ENCODE measurements at regions not wholly inside any gene's neighbourhood (a gene's known extent, or its start where the extent isn't known, plus 50 kb on each side); places are given as distances from the start of the nearest gene placed in this dataset.

DNA sequence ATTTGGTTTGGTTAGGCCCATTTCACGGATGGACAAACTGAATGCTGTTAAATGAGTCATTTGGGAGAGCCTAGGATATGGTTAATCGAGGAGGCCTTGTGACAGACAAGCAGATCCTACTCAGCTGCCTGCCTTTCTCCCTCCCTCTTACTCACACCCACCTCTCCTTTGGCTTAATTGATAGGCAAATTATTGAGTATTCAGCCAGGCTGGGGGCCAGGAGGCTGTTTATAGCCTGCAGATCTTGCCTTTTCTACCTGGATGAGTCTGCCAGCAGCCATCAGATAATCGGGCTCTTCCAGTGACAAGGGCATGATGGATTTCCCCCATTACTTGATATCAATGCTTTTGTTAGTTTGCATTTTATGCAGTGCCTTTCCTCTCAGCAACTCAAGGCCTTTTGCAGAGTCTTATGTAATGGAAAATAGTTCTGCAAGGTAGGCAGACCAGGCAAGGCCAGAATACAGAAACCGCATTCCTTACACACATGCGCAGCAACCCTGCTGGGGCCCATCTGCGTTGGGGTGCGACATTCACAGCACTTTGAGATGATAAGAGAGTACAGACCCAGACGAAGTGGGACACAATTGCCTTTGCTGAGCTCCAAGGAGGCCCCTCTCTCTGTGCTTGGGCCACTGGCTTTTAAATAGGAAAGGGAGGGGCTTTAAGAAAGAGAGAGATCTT is 96.2 kb upstream of the ATP6AP2 start:
- DNase-seq = no peak

DNA sequence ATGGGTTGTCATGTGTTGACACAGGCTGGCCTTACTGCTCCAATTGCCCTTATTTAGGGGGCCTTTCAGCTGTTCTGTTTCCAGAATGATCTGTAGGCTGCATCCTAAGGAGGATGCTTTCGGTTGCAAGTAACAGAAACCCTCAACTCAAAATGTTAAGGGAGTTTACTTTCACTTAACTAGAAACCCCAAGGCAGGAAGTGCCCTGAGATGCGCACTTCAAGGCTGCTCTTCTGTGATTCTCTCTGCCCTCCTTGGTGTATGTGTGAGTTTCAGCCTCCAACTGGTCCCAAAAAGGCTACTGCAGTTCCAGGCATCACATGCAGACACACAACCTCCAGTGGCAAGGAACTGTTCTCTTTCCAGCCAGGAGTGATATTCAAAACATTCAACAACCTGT is 97.3 kb upstream of the ATP6AP2 start:
- DNase-seq = no peak

DNA sequence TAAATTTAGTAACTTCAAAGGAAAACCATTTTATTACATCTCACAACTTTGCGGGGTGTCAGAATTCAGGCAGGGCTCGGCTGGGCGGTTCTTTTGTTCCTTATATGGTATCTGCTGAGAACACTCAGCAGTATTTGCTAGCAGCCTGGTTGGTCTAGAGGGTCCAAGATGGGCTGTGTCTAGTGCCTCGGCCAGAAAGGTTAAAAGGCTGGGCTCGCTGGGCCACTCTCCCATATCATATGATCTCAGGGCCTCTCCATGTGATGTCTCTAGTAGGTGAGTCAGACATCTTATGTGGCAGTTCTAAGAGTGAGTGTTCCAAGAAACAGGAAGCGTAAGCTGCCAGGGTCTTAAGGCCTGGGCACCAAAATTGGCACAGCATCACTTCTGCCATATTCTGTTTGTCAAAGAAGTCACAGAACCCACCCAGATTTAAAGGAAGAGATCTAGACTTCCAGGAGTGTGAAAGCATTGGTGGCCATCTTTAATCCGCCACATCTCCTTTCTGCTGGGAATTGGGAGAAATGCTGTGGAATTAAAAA is 100.9 kb upstream of the ATP6AP2 start:
- no peak for DNase-seq

DNA sequence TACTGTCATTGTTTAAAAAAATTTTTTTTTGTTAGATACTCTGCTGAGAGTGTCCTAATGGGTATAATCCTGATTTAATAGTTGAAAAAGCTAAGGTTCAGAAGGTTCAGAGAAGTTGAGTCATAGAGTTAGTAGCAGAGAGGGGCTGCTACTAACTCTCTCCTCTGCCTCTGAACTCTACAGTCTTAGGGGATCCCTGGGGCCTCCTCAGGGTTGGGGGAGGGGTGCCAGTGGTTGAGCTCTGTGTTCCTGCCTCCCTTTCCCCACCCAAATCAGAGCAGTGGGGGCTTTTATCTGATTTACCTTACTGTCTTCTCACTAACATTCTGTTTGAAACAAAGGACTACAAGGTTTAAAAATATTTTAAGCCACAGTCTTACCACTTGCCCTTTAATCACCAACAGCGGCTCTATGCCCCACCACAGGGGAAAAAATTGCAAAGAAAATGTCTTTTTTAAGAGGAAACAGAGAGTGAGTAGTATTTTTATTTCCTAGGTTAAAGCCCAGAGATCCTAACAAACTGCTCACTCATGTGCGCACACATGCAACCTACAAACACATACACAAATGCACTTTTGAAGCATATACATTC is 102.2 kb upstream of the ATP6AP2 start:
- DNase-seq = no peak

DNA sequence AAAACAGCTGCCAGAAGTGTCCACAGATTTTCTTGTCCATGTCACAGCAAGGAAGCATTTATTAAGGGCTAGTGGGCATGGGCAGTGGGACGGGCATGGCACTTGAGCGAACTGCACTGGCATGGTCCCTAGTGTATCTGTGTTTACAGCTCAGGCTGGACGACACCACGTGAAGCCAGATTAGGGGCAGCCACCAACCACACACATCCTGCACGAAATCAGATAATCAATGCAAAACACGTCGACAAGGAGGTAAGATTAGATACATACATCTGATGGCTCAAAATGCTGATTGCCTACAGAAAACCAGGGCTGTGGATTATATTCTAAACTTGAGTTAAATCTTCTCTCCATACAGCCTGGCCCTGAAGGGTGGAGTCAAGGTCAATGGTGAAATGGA is 103.8 kb upstream of the ATP6AP2 start:
- DNase-seq = no peak

DNA sequence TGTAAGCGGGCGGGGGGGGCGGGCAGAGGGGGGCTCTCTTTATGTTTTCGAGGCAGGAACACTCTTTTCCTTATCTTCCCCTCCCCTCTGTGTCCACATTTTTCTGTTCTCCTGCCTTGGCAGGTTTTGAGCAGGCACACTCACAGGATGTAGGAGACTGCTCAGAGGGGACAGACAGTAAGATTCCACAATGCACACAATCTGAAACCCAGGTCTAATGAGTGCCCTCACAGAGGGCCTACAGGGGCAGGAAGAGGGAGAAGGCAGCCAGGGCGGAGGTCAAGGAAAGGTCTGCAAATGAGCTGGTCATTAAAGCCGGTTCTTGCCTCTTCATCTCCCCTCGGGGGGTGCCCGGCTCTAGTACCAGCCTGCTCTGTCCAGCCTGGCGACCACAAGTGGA is 106.1 kb upstream of the ATP6AP2 start:
- DNase-seq = no peak

DNA sequence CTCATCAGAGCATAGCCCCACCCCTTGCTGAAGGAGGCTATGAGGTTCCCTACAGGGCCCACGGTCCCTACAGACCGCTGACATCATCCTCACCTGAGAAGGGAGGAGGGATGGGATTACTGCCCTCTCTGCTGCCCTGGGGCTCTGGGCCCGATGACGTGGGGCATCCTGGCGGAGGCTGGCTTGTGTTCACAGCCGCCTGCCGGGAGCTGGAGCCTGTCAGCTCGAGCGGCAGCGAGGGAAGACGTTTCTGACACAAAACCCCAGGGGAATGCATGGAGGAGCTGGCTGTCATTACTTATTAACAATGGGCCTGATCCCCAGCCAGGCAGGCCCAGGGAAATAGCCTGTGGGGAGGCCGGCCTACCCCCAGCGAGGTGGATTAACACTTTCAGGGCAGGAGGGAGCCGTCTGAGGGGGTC is 106.6 kb upstream of the ATP6AP2 start:
- no peak for DNase-seq

DNA sequence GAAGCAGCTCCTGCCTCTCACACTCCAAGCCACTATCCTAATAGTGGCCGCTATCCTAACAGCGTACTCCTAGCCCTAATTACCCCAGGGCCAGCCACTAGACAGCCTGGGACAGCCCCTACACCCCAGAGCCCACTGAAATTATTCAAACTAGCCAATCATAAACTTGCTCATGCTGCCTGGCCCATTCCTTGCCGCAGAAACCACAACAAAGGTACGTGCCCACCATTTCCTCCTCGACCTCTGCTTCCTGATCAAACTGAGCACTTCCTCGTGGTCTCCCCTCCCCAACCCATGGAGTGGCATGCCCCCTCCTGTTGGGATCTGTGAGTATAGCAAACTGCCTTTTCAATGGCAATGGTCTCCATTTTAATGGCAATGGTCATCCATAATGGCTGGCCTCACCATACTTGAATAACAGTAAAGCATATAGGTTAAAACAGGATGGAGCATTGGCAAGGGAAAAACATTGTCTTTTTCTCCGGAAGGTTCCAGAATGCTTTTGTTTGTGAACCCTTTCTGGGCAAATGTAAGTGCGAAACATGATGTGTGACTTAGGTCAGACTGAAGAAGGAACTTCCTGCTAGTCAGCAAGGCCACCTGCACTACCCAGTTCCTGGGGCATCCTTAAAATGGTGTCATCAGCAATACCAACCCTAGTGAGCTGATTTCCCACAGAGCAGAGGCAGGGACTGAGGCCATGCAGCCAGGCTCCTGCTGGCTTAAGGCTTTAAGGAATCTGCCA is 107.1 kb upstream of the ATP6AP2 start:
- DNase-seq = no peak

DNA sequence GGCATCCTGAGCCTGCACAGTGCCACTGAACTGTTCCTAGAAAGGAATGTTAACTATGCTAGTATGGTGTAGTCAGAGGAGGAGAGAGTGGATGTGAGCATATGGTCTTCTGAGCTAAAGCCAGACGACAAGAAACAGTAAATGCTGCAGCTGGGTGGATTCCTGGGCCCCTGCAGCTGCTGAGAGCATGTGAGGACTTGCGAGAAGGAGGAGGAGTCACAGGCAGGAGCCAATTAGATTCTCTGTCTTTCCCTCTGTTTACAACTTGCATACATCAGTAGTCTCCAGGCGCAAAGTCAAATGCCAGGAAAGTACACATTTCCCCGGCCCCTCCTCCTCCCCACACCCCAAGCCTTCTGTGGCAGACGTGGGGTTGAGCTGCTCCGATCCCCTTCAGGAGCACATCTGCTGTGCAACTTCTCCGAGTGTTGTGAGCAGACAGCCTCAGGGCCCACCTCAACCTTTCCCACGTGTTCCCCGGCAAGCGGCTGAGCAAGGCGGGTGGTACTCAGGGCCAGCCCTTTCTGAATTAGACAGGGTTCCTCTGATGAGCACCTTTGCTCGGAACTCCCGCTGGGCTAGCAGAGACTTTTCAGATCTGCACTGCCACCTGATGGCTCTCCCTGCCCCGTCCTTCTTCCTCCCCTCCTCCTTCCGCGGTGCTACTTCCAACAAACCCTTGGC is 108.7 kb upstream of the ATP6AP2 start:
- DNase-seq = no peak

DNA sequence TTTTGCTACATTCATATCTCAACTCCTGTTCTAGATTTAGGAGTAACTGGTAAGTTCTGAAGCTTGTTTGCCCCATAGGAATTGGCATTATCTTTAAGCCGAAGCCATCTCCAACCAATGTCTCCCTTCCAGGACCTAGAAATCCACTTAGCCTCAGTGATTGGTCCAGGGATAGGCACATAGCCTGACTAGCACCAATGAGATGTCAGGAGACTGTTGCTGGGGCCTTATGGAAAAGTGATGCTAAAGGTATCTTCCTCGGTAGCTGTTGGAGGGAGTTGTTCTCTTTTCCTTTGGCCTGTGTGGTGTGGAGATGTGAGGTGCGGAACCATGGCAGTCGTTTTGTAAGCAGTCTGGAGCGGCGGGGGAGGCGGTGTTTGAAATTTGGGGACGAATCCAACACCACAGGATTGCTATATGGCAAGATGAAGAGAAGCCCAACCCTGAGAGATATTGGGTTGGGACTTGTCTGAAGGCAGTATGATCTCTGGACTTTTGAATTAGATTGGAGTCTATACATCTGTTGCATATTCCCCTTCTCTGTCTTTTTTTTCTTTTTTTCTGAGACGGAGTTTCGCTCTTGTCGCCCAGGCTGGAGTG is 109.8 kb upstream of the ATP6AP2 start:
- DNase-seq = no peak

DNA sequence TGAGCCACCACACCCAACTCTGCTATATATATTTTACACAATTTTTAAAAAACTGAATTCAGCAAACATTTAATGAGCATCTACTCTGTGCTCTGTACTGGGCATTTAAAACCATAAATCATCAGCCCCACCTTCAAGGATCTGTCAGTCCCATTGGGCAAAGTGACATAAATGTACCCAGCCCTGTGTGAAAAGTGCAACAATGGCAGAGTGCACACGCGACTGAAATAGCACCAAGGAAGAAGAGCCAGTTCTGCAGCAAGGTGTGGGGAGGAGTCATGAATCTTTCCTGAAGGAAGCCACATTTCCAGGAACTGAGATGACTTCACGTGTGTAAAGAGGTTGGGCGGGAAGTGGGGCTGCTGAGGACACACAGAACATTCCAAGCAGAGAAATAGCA is 111.5 kb upstream of the ATP6AP2 start:
- no peak for DNase-seq

DNA sequence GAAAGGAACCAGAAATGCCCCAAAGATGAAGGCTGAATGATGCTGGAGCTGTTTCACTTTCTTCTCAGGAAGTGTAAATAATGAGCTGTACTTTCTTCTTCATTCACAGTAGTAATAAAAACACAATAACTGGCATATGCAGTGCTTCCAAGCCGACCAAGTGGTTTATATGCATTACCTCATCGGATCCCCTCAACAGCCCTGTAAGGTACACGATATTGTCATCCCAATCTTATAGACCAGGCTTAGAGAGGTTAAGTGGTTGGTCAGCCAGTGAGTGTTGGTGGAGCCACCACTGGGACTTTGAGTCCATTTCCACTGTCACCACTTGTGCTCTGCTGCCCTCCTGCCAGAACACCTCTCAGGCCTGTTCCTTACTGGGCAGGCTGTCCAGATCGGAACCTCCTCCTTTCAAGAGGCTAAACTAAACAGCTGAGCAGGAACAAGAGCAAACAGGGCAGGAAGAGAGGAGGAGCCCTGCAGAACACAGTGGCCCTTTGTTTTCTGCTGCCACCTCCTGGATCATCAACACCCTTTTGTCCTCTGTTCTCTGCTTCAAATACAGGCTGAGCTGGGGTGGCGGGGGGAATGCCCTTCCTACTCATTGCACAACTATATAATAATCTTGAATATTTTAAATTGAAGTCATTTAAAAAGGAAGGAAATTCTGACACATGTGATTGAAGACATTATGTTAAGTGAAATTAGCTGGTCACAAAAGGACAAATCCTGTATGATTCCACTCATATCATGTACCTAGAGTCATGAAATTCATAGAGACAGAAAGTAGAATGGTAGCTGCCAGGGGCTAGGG is 112.5 kb upstream of the ATP6AP2 start:
- peak; percentile 65 for DNase-seq

DNA sequence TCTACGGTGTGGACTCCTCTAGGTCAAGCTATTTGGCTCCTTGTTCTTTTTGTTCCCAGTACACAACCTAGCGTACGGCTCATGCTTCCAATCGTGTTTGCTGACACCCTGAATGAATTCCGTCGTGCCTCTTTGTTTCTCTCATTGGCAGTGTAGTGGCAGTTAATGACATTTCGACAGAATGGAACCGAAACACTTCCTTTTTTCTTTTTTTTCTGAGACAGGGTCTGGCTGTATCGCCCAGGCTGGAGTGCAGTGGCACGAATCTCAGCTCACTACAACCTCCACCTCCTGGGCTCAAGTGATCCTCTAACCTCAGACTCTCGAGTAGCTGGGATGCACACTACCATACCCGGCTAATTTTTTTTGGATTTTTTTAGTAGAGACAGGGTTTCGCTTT is 113.3 kb upstream of the ATP6AP2 start:
- DNase-seq = no peak

DNA sequence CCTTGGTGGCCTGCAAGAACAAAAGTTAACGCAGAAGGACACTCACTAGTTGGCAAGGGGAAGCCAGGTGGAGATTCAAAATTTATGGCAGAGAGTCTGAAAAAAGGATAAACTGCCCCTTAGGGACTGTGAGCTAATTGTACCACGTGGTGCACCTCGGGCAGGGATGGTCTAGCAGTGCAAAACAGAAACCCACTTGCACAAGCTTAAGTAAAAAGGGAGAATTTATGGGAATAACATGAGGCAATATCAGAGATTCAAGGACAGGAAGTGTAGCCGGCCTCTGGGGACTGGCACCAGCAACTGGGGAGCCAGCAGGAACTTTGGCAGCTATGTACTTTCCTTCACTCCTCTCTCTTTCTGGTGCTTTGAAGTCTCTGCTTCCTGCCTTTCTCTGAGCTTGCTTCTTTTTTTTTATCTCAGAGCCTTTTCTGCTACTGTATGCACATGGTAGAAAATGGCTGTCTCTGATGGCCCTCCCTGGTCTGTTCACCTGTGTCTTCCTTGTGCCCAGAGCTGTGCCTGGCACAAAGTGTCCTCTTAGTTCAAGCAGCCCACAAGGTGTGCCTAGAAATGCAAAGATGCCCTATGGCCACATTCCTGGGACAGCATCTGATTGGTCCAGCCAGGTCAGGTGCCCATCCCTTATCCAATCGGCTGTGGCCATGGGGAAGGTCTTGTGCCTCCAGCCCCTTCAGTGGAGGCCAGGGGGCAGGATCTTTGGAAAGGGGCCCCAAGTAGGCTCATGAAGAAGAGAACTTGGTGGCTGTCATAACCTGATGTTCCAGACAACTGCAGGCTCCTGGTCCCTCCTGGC is 114.8 kb upstream of the ATP6AP2 start:
- DNase-seq = no peak

DNA sequence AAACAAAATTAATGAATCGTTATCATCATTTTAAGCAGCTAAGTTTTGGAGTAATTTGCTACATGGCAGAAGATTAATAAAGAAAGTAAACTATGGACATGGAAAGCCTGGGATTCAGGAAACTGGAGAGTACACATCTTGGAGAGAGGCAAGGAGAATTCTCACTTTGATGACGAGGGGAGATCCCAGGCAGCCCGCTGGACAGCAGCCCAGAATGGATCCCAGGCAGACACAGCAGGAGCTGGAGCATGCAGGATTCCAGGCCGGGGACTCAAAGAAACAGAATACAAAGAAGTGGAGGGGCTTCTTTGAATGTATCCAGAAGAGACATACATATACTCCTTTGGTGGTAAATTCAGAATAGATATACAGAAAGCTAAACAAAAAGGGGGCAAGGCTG is 118.0 kb upstream of the ATP6AP2 start:
- no peak for DNase-seq

DNA sequence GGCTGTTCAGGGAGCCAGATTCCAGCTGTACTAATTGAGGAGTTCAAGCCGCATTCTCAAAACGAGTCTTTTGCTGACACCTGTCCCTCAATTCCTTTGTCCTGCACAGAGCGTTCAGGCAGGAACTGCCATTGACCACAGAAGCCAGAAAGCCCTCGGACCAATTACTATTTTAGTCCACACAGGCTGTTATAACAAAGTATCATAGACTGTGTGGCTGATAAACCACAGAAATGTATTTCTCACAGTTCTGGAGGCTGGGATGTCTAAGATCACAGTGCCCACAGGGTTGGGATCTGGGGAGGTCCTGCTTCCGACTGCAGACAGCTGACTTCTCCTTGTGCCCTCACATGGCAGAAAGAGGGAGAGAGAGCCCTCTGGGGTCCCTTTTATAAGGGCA is 119.8 kb upstream of the ATP6AP2 start:
- no peak for DNase-seq

DNA sequence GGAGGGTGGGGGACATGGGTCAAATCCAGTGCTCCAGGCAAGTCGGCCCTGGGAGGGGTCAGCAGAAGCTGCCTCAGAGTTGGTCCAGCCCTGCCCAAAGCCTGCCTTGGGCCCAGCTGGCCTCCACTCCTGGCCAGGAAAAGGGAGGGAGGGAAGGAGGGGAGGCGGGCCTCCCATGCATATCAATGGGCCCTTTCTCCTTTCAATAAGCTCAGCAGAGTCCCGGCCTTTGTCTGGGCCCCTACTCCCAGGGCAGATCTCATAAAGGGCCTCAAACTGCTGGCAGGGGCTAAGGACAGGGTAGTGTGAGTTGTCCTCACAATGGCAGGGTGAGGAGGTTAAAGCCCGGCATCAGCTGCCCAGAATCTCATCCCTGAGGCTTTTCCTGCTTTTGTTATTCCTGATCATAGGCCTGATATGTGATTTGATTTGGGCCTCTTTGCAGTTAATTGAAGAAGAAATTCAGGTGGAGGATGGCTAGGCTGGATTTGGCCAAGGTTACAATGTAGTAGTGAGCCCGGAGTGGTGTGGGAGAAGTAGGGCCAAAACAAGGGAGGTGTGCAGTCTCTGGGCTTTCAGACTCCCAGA is 121.1 kb upstream of the ATP6AP2 start:
- DNase-seq = no peak

DNA sequence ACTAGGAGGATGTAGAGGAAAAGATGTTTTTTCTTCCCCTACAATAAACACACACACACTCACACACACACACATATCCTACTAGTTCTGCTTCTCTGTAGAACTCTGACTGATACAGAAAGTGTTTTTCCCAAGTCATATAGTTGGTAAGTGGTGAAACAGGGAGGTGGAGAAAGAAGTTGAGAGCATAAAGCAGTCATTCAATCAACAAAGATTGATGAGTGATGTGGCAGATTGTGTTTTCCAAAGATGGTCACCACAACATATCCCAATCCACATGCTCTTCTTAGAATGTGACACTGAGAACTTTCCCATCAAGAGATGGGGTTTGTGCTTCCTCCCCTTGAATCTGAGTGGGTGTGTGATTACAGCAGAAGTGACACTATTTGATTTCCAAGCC is 123.4 kb upstream of the ATP6AP2 start:
- DNase-seq = no peak

DNA sequence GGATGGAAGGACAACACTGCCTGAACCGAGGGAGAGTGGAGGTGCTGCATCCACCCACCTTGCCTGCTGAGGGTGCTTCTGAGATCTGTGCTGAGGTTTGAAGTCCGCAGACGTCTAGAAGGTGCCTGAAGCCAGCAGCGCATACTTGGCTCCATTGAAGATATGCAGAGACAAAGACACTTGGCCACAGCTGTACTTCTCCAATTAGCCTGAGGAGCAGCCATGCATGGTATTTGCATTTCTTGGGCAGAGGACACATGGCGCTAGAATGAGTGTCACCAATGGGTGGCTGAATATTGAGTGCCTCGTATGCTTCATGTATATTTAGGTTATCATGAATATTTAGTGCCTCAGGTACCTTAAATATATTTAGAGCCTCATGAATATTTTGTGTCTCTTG is 128.7 kb upstream of the ATP6AP2 start:
- no peak for DNase-seq

DNA sequence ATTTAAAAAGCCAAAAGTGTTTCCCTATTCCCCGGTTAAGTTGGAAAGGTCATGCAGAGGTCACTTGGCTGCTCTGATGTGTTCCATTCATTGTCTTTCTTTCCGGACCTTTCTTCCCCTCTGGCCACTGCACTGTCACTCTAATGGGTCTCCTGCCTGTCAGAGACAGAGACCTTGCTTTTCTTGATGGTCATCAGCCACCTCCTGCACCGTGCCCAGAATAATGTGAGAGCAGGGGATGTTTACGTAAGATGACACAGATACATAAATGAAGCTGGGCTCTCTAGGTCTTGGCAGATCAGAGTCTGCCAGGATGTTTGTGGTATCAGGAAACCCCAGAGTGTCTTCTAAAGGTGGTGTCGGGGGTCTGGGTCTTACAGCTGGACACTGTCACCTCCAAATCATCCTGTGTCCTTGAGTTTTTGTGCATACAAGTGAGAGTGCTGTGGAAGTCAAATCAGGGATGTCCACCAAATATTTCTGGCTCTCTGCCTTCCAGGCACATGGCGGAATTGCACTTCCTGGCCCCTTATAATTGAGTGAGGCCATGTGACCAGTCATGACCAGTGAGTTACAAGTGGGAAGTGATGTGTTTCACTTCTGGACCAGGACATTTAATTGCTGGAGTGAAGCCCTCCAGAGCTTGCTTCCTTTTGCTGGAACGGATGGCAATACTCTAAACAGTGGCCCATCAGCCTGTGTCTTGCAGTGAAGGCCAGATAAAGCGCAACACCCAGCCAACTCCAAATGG is 130.6 kb upstream of the ATP6AP2 start:
- no peak for DNase-seq
